Sigmoid colon (tissue), 4 donors: ENCODE measurements at regions not wholly inside any gene's neighbourhood (a gene's known extent, or its start where the extent isn't known, plus 50 kb on each side); places are given as distances from the start of the nearest gene placed in this dataset.
"Not testable (repeated sequence)": the region's sequence is repeated elsewhere in the genome, so short reads cannot be mapped to it uniquely, and the experiment has no call there.

Experiments used
- EP300 ChIP-seq, 4 donors: sonication (generic); formaldehyde crosslinking; IDR thresholded peaks; one replicate each; pipeline ENCODE4 v1.6.1; 2017; ENCODE audit warnings: antibody characterized with exemption in 4 of 4
- POLR2A ChIP-seq, 2 donors: fragments of 450-650 bp; IDR thresholded peaks; one replicate each; pipeline ENCODE4 v1.6.1; 2016; ENCODE audit warnings: antibody characterized with exemption in 2 of 2, mild to moderate bottlenecking in 2 of 2, moderate library complexity in 2 of 2
- TF ChIP-seq, protein P1 (sequence below), 4 experiments: fragments of 450-650 bp in 3 of 4; fragments of 200-600 bp in 1 of 4; IDR thresholded peaks; one replicate each; pipeline ENCODE4 v1.5.1; 2016 to 2019; ENCODE audit warnings: antibody characterized with exemption in 4 of 4, mild to moderate bottlenecking in 3 of 4, moderate library complexity in 2 of 4

- TF ChIP-seq, protein P1, sequence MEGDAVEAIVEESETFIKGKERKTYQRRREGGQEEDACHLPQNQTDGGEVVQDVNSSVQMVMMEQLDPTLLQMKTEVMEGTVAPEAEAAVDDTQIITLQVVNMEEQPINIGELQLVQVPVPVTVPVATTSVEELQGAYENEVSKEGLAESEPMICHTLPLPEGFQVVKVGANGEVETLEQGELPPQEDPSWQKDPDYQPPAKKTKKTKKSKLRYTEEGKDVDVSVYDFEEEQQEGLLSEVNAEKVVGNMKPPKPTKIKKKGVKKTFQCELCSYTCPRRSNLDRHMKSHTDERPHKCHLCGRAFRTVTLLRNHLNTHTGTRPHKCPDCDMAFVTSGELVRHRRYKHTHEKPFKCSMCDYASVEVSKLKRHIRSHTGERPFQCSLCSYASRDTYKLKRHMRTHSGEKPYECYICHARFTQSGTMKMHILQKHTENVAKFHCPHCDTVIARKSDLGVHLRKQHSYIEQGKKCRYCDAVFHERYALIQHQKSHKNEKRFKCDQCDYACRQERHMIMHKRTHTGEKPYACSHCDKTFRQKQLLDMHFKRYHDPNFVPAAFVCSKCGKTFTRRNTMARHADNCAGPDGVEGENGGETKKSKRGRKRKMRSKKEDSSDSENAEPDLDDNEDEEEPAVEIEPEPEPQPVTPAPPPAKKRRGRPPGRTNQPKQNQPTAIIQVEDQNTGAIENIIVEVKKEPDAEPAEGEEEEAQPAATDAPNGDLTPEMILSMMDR (IDR thresholded peaks at IDR 0.05), result not testable (repeated sequence)
- TF ChIP-seq POLR2A, EP300 (IDR thresholded peaks at IDR 0.05): not testable (repeated sequence)
Observed at GRCh38 chr16:46382079-46382478, 239.1 kb downstream of the SHCBP1 start.
